GM19372 (cell line): ENCODE measurements at regions not wholly inside any gene's neighbourhood (a gene's known extent, or its start where the extent isn't known, plus 50 kb on each side); places are given as distances from the start of the nearest gene placed in this dataset.
"Not testable (repeated sequence)": the region's sequence is repeated elsewhere in the genome, so short reads cannot be mapped to it uniquely, and the experiment has no call there.

Source experiments
- ATAC-seq: cut with Tn5 transposase; IDR thresholded peaks from one replicate; pipeline ENCODE4 v1.9.1; 2021; ENCODE audit warnings: mild to moderate bottlenecking, low read depth, moderate library complexity; ENCODE audit not compliant: unreplicated experiment

- ATAC-seq, result no peak
These were observed 408.0 kb downstream of the RPS24 start for GRCh38 chr10:78441694-78442093.

- ATAC-seq, result no peak
These were observed 409.3 kb downstream of the RPS24 start for GRCh38 chr10:78442836-78443550.

- ATAC-seq, result no peak
These were observed 410.4 kb downstream of the RPS24 start for GRCh38 chr10:78443900-78444571.

GRCh38 chr10:78444741-78445140, 411.1 kb downstream of the RPS24 start:
- not testable (repeated sequence) for ATAC-seq

GRCh38 chr10:78445308-78445707, 411.6 kb downstream of the RPS24 start:
- ATAC-seq, result no peak

- no peak for ATAC-seq
These were observed 414.8 kb downstream of the RPS24 start for GRCh38 chr10:78448470-78448869.

- ATAC-seq, result no peak
These were observed 415.3 kb downstream of the RPS24 start for GRCh38 chr10:78448994-78449418.

GRCh38 chr10:78449554-78449953, 415.9 kb downstream of the RPS24 start:
- ATAC-seq, result no peak

GRCh38 chr10:78450239-78450638, 416.6 kb downstream of the RPS24 start:
- no peak for ATAC-seq

GRCh38 chr10:78450807-78451485, 417.3 kb downstream of the RPS24 start:
- no peak for ATAC-seq

- no peak for ATAC-seq
These were observed 417.9 kb downstream of the RPS24 start for GRCh38 chr10:78451592-78451991.

GRCh38 chr10:78454123-78454645, 420.5 kb downstream of the RPS24 start:
- ATAC-seq, result no peak

- ATAC-seq, result no peak
These were observed 421.6 kb downstream of the RPS24 start for GRCh38 chr10:78455236-78455635.

- no peak for ATAC-seq
These were observed 422.1 kb downstream of the RPS24 start for GRCh38 chr10:78455811-78456210.

GRCh38 chr10:78456649-78457400, 423.2 kb downstream of the RPS24 start:
- no peak for ATAC-seq

- ATAC-seq, result no peak
These were observed 424.3 kb downstream of the RPS24 start for GRCh38 chr10:78457804-78458482.

- no peak for ATAC-seq
These were observed 425.4 kb downstream of the RPS24 start for GRCh38 chr10:78458983-78459638.

GRCh38 chr10:78459639-78460037, 426.0 kb downstream of the RPS24 start:
- no peak for ATAC-seq

GRCh38 chr10:78460204-78460603, 426.5 kb downstream of the RPS24 start:
- ATAC-seq, result no peak

- ATAC-seq, result no peak
These were observed 427.7 kb downstream of the RPS24 start for GRCh38 chr10:78461333-78461732.
